ENCODE measurements at regions not wholly inside any gene's neighbourhood (a gene's known extent, or its start where the extent isn't known, plus 50 kb on each side); places are given as distances from the start of the nearest gene placed in this dataset.

DNA sequence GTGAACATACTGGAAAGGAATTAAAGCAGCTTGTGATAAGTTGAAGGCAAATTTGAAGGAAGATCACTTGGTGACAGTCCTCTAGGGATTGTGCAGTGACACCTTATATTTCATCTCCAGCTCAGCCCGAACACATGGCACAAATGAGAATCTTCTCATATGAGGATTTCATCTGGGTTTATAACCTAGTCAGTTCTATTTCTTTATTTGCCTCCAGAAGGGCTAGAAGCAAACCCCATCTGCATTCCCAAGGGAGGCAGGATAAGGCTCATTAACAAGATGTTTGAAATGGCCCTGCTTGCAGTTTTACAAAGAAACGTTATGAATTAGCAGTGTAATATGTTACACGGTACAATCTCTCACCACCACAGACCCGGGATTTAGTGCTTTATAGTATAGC is 90.7 kb upstream of the KRR1 start:
- TF ChIP-seq, protein P1, sequence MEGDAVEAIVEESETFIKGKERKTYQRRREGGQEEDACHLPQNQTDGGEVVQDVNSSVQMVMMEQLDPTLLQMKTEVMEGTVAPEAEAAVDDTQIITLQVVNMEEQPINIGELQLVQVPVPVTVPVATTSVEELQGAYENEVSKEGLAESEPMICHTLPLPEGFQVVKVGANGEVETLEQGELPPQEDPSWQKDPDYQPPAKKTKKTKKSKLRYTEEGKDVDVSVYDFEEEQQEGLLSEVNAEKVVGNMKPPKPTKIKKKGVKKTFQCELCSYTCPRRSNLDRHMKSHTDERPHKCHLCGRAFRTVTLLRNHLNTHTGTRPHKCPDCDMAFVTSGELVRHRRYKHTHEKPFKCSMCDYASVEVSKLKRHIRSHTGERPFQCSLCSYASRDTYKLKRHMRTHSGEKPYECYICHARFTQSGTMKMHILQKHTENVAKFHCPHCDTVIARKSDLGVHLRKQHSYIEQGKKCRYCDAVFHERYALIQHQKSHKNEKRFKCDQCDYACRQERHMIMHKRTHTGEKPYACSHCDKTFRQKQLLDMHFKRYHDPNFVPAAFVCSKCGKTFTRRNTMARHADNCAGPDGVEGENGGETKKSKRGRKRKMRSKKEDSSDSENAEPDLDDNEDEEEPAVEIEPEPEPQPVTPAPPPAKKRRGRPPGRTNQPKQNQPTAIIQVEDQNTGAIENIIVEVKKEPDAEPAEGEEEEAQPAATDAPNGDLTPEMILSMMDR (IDR thresholded peaks at IDR 0.05): no peak
- TF ChIP-seq POLR2A (IDR thresholded peaks at IDR 0.05): no peak
- Histone ChIP-seq H3K27ac (no peak overlapping the region), H3K4me3 (no peak overlapping the region), H3K9me3 (no peaks in the 10 kb centered on the region), H3K4me1 (peaks cover 0 to 5% (median 0%) of the 10 kb centered on the region in 12 donors), H3K36me3 (no peaks in the 10 kb centered on the region), H3K27me3 (no peaks in the 10 kb centered on the region)
- intact Hi-C loops (cut with DNase I): no loop called here
- WGBS, 4 donors: 62 to 77% (median 69%) methylated on average over 4 of the region's 4 CpGs
- DNase-seq (no peak), ATAC-seq (no peak)

DNA sequence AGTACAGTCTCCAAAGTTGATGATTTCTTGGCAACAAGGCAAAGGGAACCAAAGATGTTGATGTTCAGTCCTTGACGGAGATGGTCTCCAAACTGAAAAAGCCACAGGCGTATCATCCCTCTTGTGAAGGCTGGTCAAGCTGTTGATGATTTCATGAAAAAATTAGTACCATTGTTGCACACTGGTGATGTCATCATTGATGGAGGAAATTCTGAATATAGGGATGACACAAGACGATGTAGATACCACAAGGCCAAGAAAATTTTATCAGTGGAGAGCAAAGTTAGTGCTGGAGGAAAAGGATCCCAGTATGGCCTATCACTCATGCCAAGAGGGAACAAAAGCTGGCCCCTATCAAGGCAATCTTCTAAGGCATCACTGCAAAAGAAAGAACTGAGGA is 88.7 kb upstream of the KRR1 start:
- Histone ChIP-seq H3K27me3 (no peaks in the 10 kb centered on the region), H3K9me3 (peaks cover 0 to 4% (median 0%) of the 10 kb centered on the region in 12 donors), H3K4me3 (no peak overlapping the region), H3K36me3 (no peaks in the 10 kb centered on the region), H3K27ac (no peak overlapping the region), H3K4me1 (no peaks in the 10 kb centered on the region)
- intact Hi-C loops (cut with DNase I): no loop called here
- 89 to 95% (median 92%) methylated on average over 3 of the region's 3 CpGs for WGBS, 4 donors
- no peak for ATAC-seq
- TF ChIP-seq, protein P1 (IDR thresholded peaks at IDR 0.05): no peak
- TF ChIP-seq POLR2A (IDR thresholded peaks at IDR 0.05): no peak
- DNase-seq: no peak

DNA sequence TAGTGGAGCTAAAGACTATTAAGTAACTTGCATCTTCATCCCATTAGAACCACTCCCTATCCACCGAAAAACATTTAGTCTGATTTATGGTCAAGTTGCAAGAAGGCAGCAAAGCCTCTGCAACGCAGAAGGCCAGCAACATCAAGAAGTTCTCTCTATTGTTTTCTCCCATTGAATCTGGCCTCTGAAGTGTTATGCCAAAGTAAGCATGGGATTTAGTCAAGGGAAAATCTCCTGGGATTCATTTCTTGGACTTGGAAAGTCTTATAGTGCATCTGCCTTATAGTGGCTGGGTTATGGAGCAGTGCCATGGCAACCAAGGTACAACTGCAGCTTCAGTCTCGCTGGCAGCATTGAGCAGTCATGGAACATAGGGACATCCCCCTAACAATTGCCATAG is 87.7 kb upstream of the KRR1 start:
- intact Hi-C loops (cut with DNase I): no loop called here
- no peak for ATAC-seq
- H3K27ac ChIP-seq: no peak overlapping the region

DNA sequence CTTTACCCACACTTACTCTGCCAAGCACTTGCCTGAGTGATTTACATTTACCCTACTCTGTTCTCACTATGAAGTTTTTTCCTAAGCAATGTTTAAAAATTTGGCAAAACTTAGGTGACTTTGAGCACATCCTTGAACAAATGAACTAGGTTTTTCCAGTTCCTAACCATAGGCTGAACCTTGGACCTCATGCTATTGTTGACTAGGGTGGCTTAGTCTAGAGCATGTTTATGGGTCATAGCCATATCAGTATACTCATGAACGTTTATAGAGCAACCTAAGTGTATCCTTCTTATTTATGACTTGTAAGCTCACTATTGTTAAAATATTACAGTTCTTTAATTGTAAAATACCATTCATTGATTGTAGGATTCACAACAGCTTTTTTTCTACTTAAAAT is 85.0 kb upstream of the KRR1 start:
- H3K27me3 ChIP-seq: no peaks in the 10 kb centered on the region
- H3K4me1 ChIP-seq: no peaks in the 10 kb centered on the region
- intact Hi-C loops (cut with DNase I): no loop called here
- DNase-seq (no peak), ATAC-seq (no peak)
- no peaks in the 10 kb centered on the region for H3K36me3 ChIP-seq
- H3K27ac ChIP-seq: no peak overlapping the region
- 65 to 79% (median 73%) methylated on average over 1 of the region's 1 CpG for WGBS, 4 donors
- H3K9me3 ChIP-seq: peaks cover 0 to 8% (median 0%) of the 10 kb centered on the region in 12 donors
- TF ChIP-seq, protein P1 (IDR thresholded peaks at IDR 0.05): no peak
- no peak for TF ChIP-seq POLR2A (IDR thresholded peaks at IDR 0.05)
- no peak overlapping the region for H3K4me3 ChIP-seq

More for the DNA sequence above, 87.7 kb upstream of the KRR1 start:
- Histone ChIP-seq H3K36me3 (no peaks in the 10 kb centered on the region), H3K4me3 (no peak overlapping the region), H3K27me3 (no peaks in the 10 kb centered on the region), H3K4me1 (no peaks in the 10 kb centered on the region), H3K9me3 (peaks cover 0 to 8% (median 0%) of the 10 kb centered on the region in 12 donors)
- TF ChIP-seq POLR2A (IDR thresholded peaks at IDR 0.05): no peak
- TF ChIP-seq, protein P1 (IDR thresholded peaks at IDR 0.05): no peak
- no peak for DNase-seq
- 61 to 80% (median 71%) methylated on average over 3 of the region's 3 CpGs for WGBS, 4 donors

All from heart left ventricle (tissue), 16 donors.